Adrenal gland (tissue), 5 donors: ENCODE measurements at regions not wholly inside any gene's neighbourhood (a gene's known extent, or its start where the extent isn't known, plus 50 kb on each side); places are given as distances from the start of the nearest gene placed in this dataset.

Experiments
- POLR2A ChIP-seq, 2 donors: fragments of 450-650 bp; IDR thresholded peaks; one replicate each; pipeline ENCODE4 v1.6.1; 2017; ENCODE audit warnings: antibody characterized with exemption in 2 of 2, mild to moderate bottlenecking in 2 of 2, moderate library complexity in 1 of 2
- TF ChIP-seq, protein P1 (sequence below), 6 experiments: fragments of 450-650 bp in 4 of 6; fragments of 200-600 bp in 2 of 6; sonication (generic) in 1 of 6; IDR thresholded peaks; 1 replicate in 5 of 6; 2 replicates in 1 of 6; pipeline versions ENCODE4 v1.5.1 to v1.8.0; 2016 to 2021; ENCODE audit warnings: antibody characterized with exemption in 6 of 6, mild to moderate bottlenecking in 2 of 6, moderate library complexity in 1 of 6
- donor health status: DM: no; HTN: no; CAD: no.

DNA sequence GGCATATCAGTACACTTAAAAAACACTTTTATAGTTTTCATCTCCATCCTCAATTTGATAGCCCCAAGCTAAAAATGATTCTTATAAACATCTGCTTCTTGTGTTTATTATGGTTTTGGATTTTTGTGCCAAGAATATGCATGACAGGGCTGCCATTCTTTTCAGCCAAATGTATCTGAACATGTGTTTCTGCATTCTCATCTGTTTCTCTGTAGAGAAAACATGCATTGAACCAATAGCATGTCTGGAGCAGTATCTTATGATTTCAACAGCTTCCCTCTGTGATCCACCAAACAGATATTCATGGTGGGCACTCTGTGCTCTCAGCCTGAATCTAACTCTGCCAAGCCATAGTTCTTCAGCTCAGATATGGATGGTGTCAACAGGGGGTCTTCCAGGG is 99.3 kb upstream of the ERCC6L2 start:
- TF ChIP-seq, protein P1, sequence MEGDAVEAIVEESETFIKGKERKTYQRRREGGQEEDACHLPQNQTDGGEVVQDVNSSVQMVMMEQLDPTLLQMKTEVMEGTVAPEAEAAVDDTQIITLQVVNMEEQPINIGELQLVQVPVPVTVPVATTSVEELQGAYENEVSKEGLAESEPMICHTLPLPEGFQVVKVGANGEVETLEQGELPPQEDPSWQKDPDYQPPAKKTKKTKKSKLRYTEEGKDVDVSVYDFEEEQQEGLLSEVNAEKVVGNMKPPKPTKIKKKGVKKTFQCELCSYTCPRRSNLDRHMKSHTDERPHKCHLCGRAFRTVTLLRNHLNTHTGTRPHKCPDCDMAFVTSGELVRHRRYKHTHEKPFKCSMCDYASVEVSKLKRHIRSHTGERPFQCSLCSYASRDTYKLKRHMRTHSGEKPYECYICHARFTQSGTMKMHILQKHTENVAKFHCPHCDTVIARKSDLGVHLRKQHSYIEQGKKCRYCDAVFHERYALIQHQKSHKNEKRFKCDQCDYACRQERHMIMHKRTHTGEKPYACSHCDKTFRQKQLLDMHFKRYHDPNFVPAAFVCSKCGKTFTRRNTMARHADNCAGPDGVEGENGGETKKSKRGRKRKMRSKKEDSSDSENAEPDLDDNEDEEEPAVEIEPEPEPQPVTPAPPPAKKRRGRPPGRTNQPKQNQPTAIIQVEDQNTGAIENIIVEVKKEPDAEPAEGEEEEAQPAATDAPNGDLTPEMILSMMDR (IDR thresholded peaks at IDR 0.05) = no peak
- TF ChIP-seq POLR2A (IDR thresholded peaks at IDR 0.05) = no peak
